Tibial nerve (tissue), 4 donors: ENCODE measurements at regions not wholly inside any gene's neighbourhood (a gene's known extent, or its start where the extent isn't known, plus 50 kb on each side); places are given as distances from the start of the nearest gene placed in this dataset.

Experiments used
- CTCF ChIP-seq, 5 experiments: fragments of 200-600 bp in 3 of 5; fragments of 450-650 bp in 2 of 5; sonication (generic) in 3 of 5; IDR thresholded peaks; one replicate each; pipeline ENCODE4 v1.5.1; 2016 to 2019; ENCODE audit warnings: antibody characterized with exemption in 5 of 5, mild to moderate bottlenecking in 3 of 5, moderate library complexity in 2 of 5
- EP300 ChIP-seq, 2 donors: sonication (generic); formaldehyde crosslinking; IDR thresholded peaks; one replicate each; pipeline ENCODE4 v1.6.1; 2017; ENCODE audit warnings: antibody characterized with exemption in 2 of 2, mild to moderate bottlenecking in 1 of 2
- POLR2A ChIP-seq, 2 donors: fragments of 450-650 bp; IDR thresholded peaks; one replicate each; pipeline ENCODE4 v1.6.1; 2017; ENCODE audit warnings: antibody characterized with exemption in 2 of 2, mild to moderate bottlenecking in 2 of 2, moderate library complexity in 2 of 2

GRCh38 chr6:44776344-44776743 is 388.8 kb downstream of the CDC5L start:
- no peak for TF ChIP-seq EP300 (IDR thresholded peaks at IDR 0.05)
- no peak for TF ChIP-seq CTCF (IDR thresholded peaks at IDR 0.05)
- TF ChIP-seq POLR2A (IDR thresholded peaks at IDR 0.05) = no peak
